Naive thymus-derived CD4-positive, alpha-beta T cell (primary cell): ENCODE measurements at regions not wholly inside any gene's neighbourhood (a gene's known extent, or its start where the extent isn't known, plus 50 kb on each side); places are given as distances from the start of the nearest gene placed in this dataset.

ENCODE experiments used
- ATAC-seq: fragments of 150-1000 bp; cut with Tn5 transposase; 2 replicates; pipeline ENCODE4 v1.10.0; 2021; ENCODE audit warnings: mild to moderate bottlenecking, moderate library complexity
- CTCF ChIA-PET: fragments of 350-600 bp; sonication (Branson Sonifier 250); formaldehyde crosslinking; loops from one replicate; lab custom pipeline; 2021; ENCODE audit warnings: antibody characterized with exemption; lab: Charles Lee
- POLR2A ChIA-PET: fragments of 350-600 bp; sonication (Branson Sonifier 250); formaldehyde crosslinking; loops from one replicate; lab custom pipeline; 2021; ENCODE audit warnings: antibody characterized with exemption, inconsistent platforms; lab: Charles Lee
- DNase-seq, 9 donors: peaks; one replicate each; pipeline versions ENCODE4 v3.0.0 to v3.0.0-alpha.2; 2020 to 2022; ENCODE audit warnings: mixed read lengths in 1 of 9
- H3K27ac ChIP-seq: one replicate; pipeline ENCODE4 v1.7.0; 2013; ENCODE audit warnings: mild to moderate bottlenecking, low read depth, low read length, moderate library complexity
- H3K27me3 ChIP-seq, 2 donors: one replicate each; pipeline ENCODE4 v1.7.0; 2013; ENCODE audit warnings: low read length in 2 of 2, mild to moderate bottlenecking in 2 of 2, moderate library complexity in 2 of 2; ENCODE audit not compliant: control insufficient read depth in 2 of 2, insufficient read depth in 2 of 2
- H3K36me3 ChIP-seq, 3 experiments: 1 replicate in 2 of 3; 2 replicates in 1 of 3; pipeline ENCODE4 v1.7.0; 2013; ENCODE audit warnings: low read length in 3 of 3, mild to moderate bottlenecking in 3 of 3, moderate library complexity in 1 of 3; ENCODE audit not compliant: insufficient read depth in 3 of 3, control insufficient read depth in 2 of 3
- H3K4me1 ChIP-seq, 2 donors: one replicate each; pipeline ENCODE4 v1.7.0; 2013; ENCODE audit warnings: low read length in 2 of 2, mild to moderate bottlenecking in 2 of 2, moderate library complexity in 1 of 2; ENCODE audit not compliant: control insufficient read depth in 2 of 2, insufficient read depth in 2 of 2
- H3K4me3 ChIP-seq: 2 replicates; pipeline ENCODE4 v1.7.0; 2013; ENCODE audit warnings: mild to moderate bottlenecking, low read length
- H3K9me3 ChIP-seq, 3 experiments: 1 replicate in 2 of 3; 2 replicates in 1 of 3; pipeline ENCODE4 v1.7.0; 2013; ENCODE audit warnings: low read length in 3 of 3; ENCODE audit not compliant: control insufficient read depth in 2 of 3
- H3K27ac Mint-ChIP-seq, 9 donors: one replicate each; pipeline ENCODE4 v1.8.0; 2020 to 2022; ENCODE audit warnings: mixed read lengths in 9 of 9, mild to moderate bottlenecking in 8 of 9, moderate library complexity in 5 of 9, inconsistent platforms in 2 of 9
- H3K27me3 Mint-ChIP-seq, 5 donors: one replicate each; pipeline ENCODE4 v1.8.0; 2021 to 2022; ENCODE audit warnings: mixed read lengths in 5 of 5, mild to moderate bottlenecking in 1 of 5
- H3K36me3 Mint-ChIP-seq, 5 donors: one replicate each; pipeline ENCODE4 v1.8.0; 2020 to 2022; ENCODE audit warnings: mixed read lengths in 5 of 5, mild to moderate bottlenecking in 3 of 5, inconsistent platforms in 1 of 5
- H3K4me1 Mint-ChIP-seq, 7 donors: one replicate each; pipeline ENCODE4 v1.8.0; 2020 to 2022; ENCODE audit warnings: mixed read lengths in 7 of 7, mild to moderate bottlenecking in 3 of 7, inconsistent platforms in 1 of 7
- H3K4me3 Mint-ChIP-seq, 10 donors: one replicate each; pipeline ENCODE4 v1.8.0; 2020 to 2022; ENCODE audit warnings: mild to moderate bottlenecking in 10 of 10, mixed read lengths in 10 of 10, moderate library complexity in 6 of 10, inconsistent platforms in 2 of 10
- H3K9me3 Mint-ChIP-seq, 11 donors: one replicate each; pipeline ENCODE4 v1.8.0; 2020 to 2022; ENCODE audit warnings: mixed read lengths in 11 of 11, mild to moderate bottlenecking in 4 of 11, inconsistent platforms in 1 of 11, moderate library complexity in 1 of 11
- intact Hi-C, 2 donors: fragments of 100-400 bp; cut with micrococcal nuclease; formaldehyde crosslinking; loops; one replicate each; pipeline ENCODE4 v1.15.1; 2023

DNA sequence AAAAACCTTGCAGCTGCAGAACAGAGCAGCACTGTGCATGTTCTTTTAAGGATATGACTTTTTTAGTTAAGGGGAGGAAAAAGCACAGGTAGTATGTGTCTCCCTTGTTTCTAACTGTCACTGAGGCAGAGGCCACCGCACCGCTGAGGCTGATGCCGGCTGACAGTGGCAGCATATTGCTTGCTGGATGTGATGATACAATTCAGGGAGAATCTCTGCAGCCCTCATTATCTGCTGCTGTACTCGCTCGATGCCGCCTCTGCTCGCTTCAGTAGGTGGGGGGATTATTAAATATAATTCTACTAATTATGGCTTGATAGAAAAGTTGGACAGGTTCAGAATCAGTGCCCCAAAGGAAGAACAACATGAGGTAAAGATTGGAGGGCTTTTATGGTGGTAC lies 378.8 kb upstream of the NOCT start:
- no peak overlapping the region for H3K4me3 Mint-ChIP-seq

DNA sequence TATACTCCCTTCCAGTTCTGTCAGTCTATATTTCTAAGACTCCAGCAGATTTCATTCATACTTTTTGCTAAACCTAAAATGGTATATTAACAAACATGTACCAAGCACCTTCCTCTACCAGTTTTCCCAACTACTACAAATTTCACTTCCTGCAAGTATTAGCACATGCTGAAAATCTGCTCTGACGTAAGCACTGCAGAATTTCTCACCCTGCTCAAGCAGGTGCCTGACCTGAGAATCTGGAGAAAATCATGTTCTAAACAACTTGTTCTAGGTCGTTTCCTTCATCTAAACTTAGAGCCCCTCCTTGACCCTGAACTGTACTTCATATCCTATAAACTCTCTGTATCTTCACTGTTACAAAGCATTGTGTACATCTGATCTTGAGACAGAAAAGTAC lies 380.7 kb upstream of the NOCT start:
- peaks cover 0 to 5% (median 0%) of the 10 kb centered on the region in 5 donors for H3K36me3 Mint-ChIP-seq
- CTCF ChIA-PET, result no interaction called here
- no peak overlapping the region for H3K27ac Mint-ChIP-seq
- H3K4me3 Mint-ChIP-seq, result no peak overlapping the region
- intact Hi-C loops, result no loop called here
- peaks cover 0 to 7% (median 0%) of the 10 kb centered on the region in 11 donors for H3K9me3 Mint-ChIP-seq
- Histone ChIP-seq H3K4me3 (no peak overlapping the region), H3K27me3 (peaks cover 0 to 3% of the 10 kb centered on the region in 2 donors), H3K36me3 (no peaks in the 10 kb centered on the region), H3K27ac (no peak overlapping the region), H3K9me3 (no peaks in the 10 kb centered on the region), H3K4me1 (no peaks in the 10 kb centered on the region)
- POLR2A ChIA-PET, result no interaction called here
- H3K27me3 Mint-ChIP-seq, result peaks cover 0 to 13% (median 0%) of the 10 kb centered on the region in 5 donors
- ATAC-seq, result no peak
- no peak for DNase-seq
- no peaks in the 10 kb centered on the region for H3K4me1 Mint-ChIP-seq

More for the DNA sequence above, 378.8 kb upstream of the NOCT start:
- ATAC-seq, result no peak
- Histone ChIP-seq H3K27me3 (peaks cover 0 to 3% of the 10 kb centered on the region in 2 donors), H3K36me3 (no peaks in the 10 kb centered on the region), H3K9me3 (no peaks in the 10 kb centered on the region), H3K4me1 (no peaks in the 10 kb centered on the region), H3K4me3 (no peak overlapping the region), H3K27ac (no peak overlapping the region)
- H3K27ac Mint-ChIP-seq, result no peak overlapping the region
- CTCF ChIA-PET, result no interaction called here
- peaks cover 0 to 12% (median 1%) of the 10 kb centered on the region in 11 donors for H3K9me3 Mint-ChIP-seq
- POLR2A ChIA-PET, result no interaction called here
- no peaks in the 10 kb centered on the region for H3K4me1 Mint-ChIP-seq
- DNase-seq, result no peak
- H3K36me3 Mint-ChIP-seq, result peaks cover 0 to 5% (median 0%) of the 10 kb centered on the region in 5 donors
- H3K27me3 Mint-ChIP-seq, result peaks cover 0 to 23% (median 5%) of the 10 kb centered on the region in 5 donors
- intact Hi-C loops, result no loop called here

DNA sequence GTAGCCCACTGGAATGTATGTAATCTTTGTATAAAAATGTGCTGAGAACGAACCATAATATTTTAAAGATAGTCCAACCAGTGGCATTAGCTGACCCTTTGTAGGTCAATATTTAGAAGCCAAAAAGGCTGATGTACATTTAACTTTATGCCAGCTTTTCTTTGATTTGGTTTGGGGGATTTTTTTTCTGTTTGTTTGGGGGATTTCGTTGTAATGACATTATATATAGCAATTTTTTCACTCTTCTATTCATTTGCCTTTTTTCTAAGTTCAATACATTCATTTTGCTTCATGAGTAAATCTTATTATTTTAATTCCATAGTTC lies 382.0 kb upstream of the NOCT start:
- no peak overlapping the region for H3K4me3 ChIP-seq
- DNase-seq (no peak), ATAC-seq (no peak)
- Mint-ChIP-seq H3K9me3 (peaks cover 0 to 7% (median 0%) of the 10 kb centered on the region in 11 donors), H3K4me3 (no peak overlapping the region), H3K36me3 (peaks cover 0 to 5% (median 0%) of the 10 kb centered on the region in 5 donors), H3K4me1 (no peaks in the 10 kb centered on the region), H3K27me3 (peaks cover 0 to 13% (median under 1%) of the 10 kb centered on the region in 5 donors), H3K27ac (no peak overlapping the region)
- ChIA-PET CTCF (no interaction called here), POLR2A (no interaction called here)
- peaks cover 0 to 2% of the 10 kb centered on the region in 2 donors for H3K27me3 ChIP-seq
- H3K36me3 ChIP-seq, result no peaks in the 10 kb centered on the region
- intact Hi-C loops, result no loop called here
- H3K4me1 ChIP-seq, result no peaks in the 10 kb centered on the region
- H3K9me3 ChIP-seq, result no peaks in the 10 kb centered on the region
- no peak overlapping the region for H3K27ac ChIP-seq

DNA sequence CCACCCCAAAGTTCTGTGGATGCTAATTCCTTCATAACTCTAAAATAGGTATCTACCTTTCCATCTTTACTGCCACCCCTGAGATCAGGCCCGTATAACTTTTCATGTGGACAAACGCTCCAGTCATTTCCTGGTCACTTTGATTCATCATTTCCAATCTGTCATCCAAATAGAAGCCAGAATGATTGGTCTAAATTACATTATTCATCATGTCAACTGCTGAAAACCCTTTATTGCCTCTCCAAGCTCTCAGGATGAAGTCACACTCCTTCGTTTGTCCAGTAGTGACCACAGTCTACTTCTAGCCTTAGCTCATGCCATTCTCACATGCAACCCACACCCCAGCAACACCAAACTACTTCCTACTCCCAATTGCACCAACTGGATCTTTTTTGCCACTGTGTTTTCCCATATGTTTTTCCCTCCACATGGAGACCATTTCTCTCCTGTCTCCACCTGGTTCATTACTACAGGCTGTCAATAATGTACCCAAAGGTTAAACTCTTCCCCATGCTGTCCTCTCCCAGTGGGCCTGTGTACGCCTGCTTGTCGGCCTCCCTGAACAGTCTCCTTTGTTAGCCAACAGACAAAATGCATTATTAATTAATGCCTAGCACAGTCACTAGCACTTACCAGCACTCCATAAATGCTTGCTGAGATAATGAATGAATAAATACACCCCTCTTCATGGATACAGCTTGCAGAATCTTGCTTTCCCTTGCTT lies 382.6 kb upstream of the NOCT start:
- Mint-ChIP-seq H3K27me3 (peaks cover 0 to 13% (median 3%) of the 10 kb centered on the region in 5 donors), H3K36me3 (peaks cover 0 to 5% (median 0%) of the 10 kb centered on the region in 5 donors), H3K27ac (no peak overlapping the region), H3K4me3 (no peak overlapping the region), H3K4me1 (no peaks in the 10 kb centered on the region), H3K9me3 (peaks cover 0 to 7% (median 0%) of the 10 kb centered on the region in 11 donors)
- no peak overlapping the region for H3K4me3 ChIP-seq
- CTCF ChIA-PET, result no interaction called here
- no peaks in the 10 kb centered on the region for H3K27me3 ChIP-seq
- POLR2A ChIA-PET, result no interaction called here
- DNase-seq (no peak), ATAC-seq (no peak)
- no peaks in the 10 kb centered on the region for H3K4me1 ChIP-seq
- H3K27ac ChIP-seq, result no peak overlapping the region
- intact Hi-C loops, result no loop called here
- H3K36me3 ChIP-seq, result no peaks in the 10 kb centered on the region
- no peaks in the 10 kb centered on the region for H3K9me3 ChIP-seq

DNA sequence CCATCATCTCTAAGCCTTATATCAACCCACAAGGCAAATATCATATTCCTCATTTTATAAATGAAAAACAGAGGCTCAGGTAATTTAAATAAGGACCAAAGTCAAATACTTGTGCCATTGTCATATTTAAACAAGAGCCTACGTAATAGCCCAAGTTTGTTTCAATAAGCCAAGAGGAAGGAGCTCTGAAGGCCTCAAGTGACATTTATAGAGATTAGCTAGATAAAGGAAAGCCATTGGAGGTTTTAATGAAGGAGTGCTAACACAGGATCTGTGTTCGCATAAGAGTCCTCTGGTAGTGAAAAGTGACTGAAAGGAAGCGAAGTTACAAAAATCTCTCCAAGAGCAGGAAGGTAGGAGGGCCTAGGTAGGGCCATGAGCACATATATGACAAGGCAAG lies 384.9 kb upstream of the NOCT start:
- CTCF ChIA-PET, result no interaction called here
- intact Hi-C loops, result no loop called here
- H3K4me3 Mint-ChIP-seq, result no peak overlapping the region
- Histone ChIP-seq H3K4me3 (no peak overlapping the region), H3K36me3 (no peaks in the 10 kb centered on the region), H3K4me1 (no peaks in the 10 kb centered on the region), H3K27me3 (no peaks in the 10 kb centered on the region), H3K27ac (no peak overlapping the region), H3K9me3 (no peaks in the 10 kb centered on the region)
- POLR2A ChIA-PET, result no interaction called here
- H3K4me1 Mint-ChIP-seq, result no peaks in the 10 kb centered on the region
- no peak overlapping the region for H3K27ac Mint-ChIP-seq
- ATAC-seq, result no peak
- H3K36me3 Mint-ChIP-seq, result peaks cover 0 to 5% (median 0%) of the 10 kb centered on the region in 5 donors
- peaks cover 0 to 13% (median under 1%) of the 10 kb centered on the region in 5 donors for H3K27me3 Mint-ChIP-seq
- DNase-seq, result no peak
- peaks cover 0 to 7% (median 0%) of the 10 kb centered on the region in 11 donors for H3K9me3 Mint-ChIP-seq

DNA sequence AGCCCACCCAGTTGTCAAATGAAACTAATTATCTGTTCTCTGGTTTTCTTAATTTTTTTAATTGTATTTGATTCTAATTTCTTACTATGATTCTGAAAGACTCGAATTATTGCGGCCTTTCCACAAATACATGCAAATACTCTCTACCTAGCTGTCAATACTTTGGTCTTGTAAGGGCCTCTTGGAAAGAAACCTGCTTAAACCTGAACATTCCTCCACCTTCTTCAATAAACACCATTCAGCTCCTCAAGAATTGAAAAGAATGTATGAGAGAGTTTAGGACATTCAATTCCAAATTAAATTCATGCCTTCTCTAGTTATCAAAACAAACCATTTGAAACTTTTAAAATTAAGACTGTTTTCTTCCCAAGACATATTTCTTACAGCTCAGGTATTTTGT lies 385.9 kb upstream of the NOCT start:
- intact Hi-C loops, result no loop called here
- Mint-ChIP-seq H3K36me3 (peaks cover 0 to 5% (median 0%) of the 10 kb centered on the region in 5 donors), H3K4me1 (no peaks in the 10 kb centered on the region), H3K4me3 (no peak overlapping the region), H3K27ac (no peak overlapping the region), H3K27me3 (peaks cover 0 to 7% (median 0%) of the 10 kb centered on the region in 5 donors), H3K9me3 (peaks cover 0 to 7% (median 0%) of the 10 kb centered on the region in 11 donors)
- Histone ChIP-seq H3K36me3 (no peaks in the 10 kb centered on the region), H3K4me3 (no peak overlapping the region), H3K4me1 (no peaks in the 10 kb centered on the region), H3K27ac (no peak overlapping the region), H3K9me3 (no peaks in the 10 kb centered on the region), H3K27me3 (no peaks in the 10 kb centered on the region)
- POLR2A ChIA-PET, result no interaction called here
- CTCF ChIA-PET, result no interaction called here
- DNase-seq, result no peak
- no peak for ATAC-seq

DNA sequence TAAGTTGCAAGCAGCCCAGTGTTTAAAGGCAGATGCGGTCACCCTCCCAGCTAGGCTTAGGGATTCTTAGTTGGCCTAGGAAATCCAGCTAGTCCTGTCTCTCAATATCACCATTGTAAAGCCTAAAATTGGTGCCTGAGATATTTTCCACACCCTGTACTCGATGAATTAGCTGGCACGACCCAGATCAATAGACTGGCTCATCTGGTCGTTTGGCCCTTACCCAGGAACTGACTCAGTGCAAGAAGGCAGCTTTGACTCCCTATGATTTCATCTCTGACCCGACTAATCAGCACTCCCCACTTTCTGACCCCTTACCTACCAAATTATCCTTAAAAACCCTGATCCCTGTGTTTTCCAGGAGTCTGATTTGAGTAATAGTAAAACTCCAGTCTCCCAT lies 384.9 kb upstream of the SLC7A11 start:
- Histone ChIP-seq H3K27me3 (no peaks in the 10 kb centered on the region), H3K27ac (no peak overlapping the region), H3K36me3 (no peaks in the 10 kb centered on the region), H3K4me1 (no peaks in the 10 kb centered on the region), H3K4me3 (no peak overlapping the region), H3K9me3 (no peaks in the 10 kb centered on the region)
- DNase-seq (no peak), ATAC-seq (no peak)
- ChIA-PET POLR2A (no interaction called here), CTCF (no interaction called here)
- intact Hi-C loops, result no loop called here
- Mint-ChIP-seq H3K4me1 (no peaks in the 10 kb centered on the region), H3K36me3 (no peaks in the 10 kb centered on the region), H3K27me3 (peaks cover 0 to 3% (median 0%) of the 10 kb centered on the region in 5 donors), H3K4me3 (no peak overlapping the region), H3K9me3 (peaks cover 0 to 4% (median 0%) of the 10 kb centered on the region in 11 donors), H3K27ac (no peak overlapping the region)
